ENCODE measurements at regions not wholly inside any gene's neighbourhood (a gene's known extent, or its start where the extent isn't known, plus 50 kb on each side); places are given as distances from the start of the nearest gene placed in this dataset.

GRCh38 chr18:60096428-60096827 lies 196.6 kb downstream of the PMAIP1 start:
- DNase-seq (ENCODE audit: insufficient read length, low spot score) (no peak), FAIRE-seq (peak; percentile 99)
- TF ChIP-seq CTCF (IDR thresholded peaks at IDR 0.05; ENCODE audit: insufficient read depth, missing control alignments) = no peak

GRCh38 chr18:60092073-60092472 lies 192.3 kb downstream of the PMAIP1 start:
- FAIRE-seq (no peak), DNase-seq (ENCODE audit: insufficient read length, low spot score) (no peak)
- no peak for TF ChIP-seq CTCF (IDR thresholded peaks at IDR 0.05; ENCODE audit: insufficient read depth, missing control alignments)

GRCh38 chr18:60090170-60090569 lies 190.4 kb downstream of the PMAIP1 start:
- TF ChIP-seq CTCF (IDR thresholded peaks at IDR 0.05; ENCODE audit: insufficient read depth, missing control alignments) = peak; percentile 22
- DNase-seq (ENCODE audit: insufficient read length, low spot score) = no peak
- peak; percentile 98 for FAIRE-seq

- no peak for DNase-seq (ENCODE audit: insufficient read length, low spot score)
- FAIRE-seq = no peak
Measured at GRCh38 chr18:60082790-60083189, 183.0 kb downstream of the PMAIP1 start.

GRCh38 chr18:60082282-60082681 lies 182.5 kb downstream of the PMAIP1 start:
- FAIRE-seq (no peak), DNase-seq (ENCODE audit: insufficient read length, low spot score) (no peak)
- no peak for TF ChIP-seq CTCF (IDR thresholded peaks at IDR 0.05; ENCODE audit: insufficient read depth, missing control alignments)

More at GRCh38 chr18:60082790-60083189, 183.0 kb downstream of the PMAIP1 start:
- no peak for TF ChIP-seq CTCF (IDR thresholded peaks at IDR 0.05; ENCODE audit: insufficient read depth, missing control alignments)

- TF ChIP-seq CTCF (IDR thresholded peaks at IDR 0.05; ENCODE audit: insufficient read depth, missing control alignments) = no peak
- no peak for FAIRE-seq
- no peak for DNase-seq (ENCODE audit: insufficient read length, low spot score)
Measured at GRCh38 chr18:60075477-60075876, 175.7 kb downstream of the PMAIP1 start.

- no peak for FAIRE-seq
- TF ChIP-seq CTCF (IDR thresholded peaks at IDR 0.05; ENCODE audit: insufficient read depth, missing control alignments) = no peak
- DNase-seq (ENCODE audit: insufficient read length, low spot score) = no peak
Measured at GRCh38 chr18:60070631-60071030, 170.8 kb downstream of the PMAIP1 start.
